Superior temporal gyrus (tissue), 1 donor: ENCODE measurements at regions not wholly inside any gene's neighbourhood (a gene's known extent, or its start where the extent isn't known, plus 50 kb on each side); places are given as distances from the start of the nearest gene placed in this dataset.
A peak's percentile ranks its signal among the peaks of the same experiment; 100 is the strongest.
"Not testable (repeated sequence)": the region's sequence is repeated elsewhere in the genome, so short reads cannot be mapped to it uniquely, and the experiment has no call there.

Experiments
- DNase-seq: peaks from one replicate; pipeline ENCODE4 v3.0.0-alpha.2; 2016; ENCODE audit errors: extremely low spot score

GRCh38 chr1:88342081-88342480 lies 342.0 kb upstream of the PKN2 start:
- not testable (repeated sequence) for DNase-seq

- DNase-seq = no peak
Measured at GRCh38 chr1:88350648-88351047, 333.4 kb upstream of the PKN2 start.

GRCh38 chr1:88351960-88352359 lies 332.1 kb upstream of the PKN2 start:
- DNase-seq = no peak

- DNase-seq = no peak
Measured at GRCh38 chr1:88354256-88354655, 329.8 kb upstream of the PKN2 start.

- DNase-seq = no peak
Measured at GRCh38 chr1:88357729-88358128, 326.3 kb upstream of the PKN2 start.

DNA sequence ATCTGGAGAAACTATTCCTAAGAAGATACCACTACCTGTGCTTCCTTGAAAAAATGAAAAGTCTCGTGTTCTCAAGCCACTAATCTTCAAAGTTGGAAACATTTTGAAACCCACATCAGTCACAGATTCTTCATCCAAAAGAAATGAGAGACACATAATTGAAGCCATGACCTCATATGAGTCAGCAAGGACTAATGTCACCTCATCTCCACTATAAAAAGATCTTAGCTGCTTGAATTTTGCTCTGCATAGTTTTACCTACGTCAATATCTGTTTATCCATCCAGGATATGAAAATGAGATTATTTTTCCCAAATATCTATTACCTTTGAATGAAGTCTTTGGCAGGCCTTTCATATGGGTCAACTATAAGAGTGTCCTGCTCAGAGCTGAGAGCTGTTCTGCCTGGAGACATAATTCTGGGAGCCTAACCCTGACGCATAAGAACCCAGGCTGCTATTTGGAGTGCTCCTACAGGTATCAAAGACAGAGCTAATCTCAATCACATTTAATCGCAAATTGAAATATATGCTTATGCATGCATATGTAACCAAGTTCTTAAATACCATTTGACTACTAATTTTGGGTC lies 312.5 kb upstream of the PKN2 start:
- DNase-seq = no peak

DNA sequence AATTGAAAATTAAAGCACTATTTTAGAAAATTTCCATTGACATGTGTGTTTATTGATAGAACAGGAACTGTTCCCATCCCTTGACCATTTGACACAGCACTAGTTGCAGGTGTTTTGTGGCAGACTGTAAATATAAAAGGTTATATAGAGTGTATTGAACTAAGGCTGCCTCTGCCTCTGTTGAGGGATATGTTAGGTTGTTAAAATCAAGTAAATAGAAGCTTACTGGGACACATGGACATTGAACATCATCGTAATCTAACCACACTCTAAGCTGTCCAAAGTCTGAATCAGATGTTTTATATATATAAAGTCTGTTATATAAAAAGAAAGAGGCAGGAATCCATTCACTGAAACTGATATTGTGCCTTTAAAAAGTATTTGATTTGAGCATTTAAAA lies 308.1 kb upstream of the PKN2 start:
- DNase-seq = no peak

- DNase-seq = no peak
Measured at GRCh38 chr1:88376421-88376820, 307.7 kb upstream of the PKN2 start.

DNA sequence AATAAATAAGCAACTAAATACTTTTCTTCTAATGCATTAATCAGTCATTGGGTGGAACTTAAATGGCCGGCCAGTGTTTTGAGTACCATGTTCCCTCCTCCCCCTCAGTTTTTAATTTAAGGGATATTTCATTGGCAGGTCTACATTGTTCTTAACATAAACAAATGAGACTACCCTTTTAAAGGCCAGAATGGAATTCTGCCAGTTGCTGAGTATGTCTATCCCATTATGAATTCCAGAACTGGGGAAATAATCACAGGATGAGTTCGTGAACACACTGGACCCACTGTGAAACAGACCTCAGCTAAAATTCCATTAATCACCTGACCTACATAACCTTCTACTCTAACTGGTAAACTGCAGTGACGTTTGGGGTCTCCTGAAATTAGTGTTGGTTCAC lies 305.5 kb upstream of the PKN2 start:
- DNase-seq = no peak

DNA sequence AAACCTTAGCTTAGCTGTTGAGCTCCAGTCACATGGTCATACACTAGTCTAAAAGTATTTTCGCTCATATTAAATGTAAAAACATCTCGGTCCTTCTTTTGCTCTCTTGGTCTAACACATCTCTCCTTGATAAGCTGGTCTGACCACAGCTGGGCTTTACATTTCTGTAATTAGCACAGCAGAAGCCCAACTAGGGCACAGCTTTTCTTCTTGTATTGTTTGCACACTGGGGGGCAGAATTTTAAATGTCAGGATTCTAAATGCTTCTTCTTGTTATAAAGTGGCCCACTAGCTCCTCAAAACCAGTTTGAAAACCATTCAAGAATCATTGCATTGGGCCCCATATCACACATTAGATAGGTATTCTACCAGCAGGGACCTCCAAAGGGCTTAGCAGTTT lies 289.1 kb upstream of the PKN2 start:
- no peak for DNase-seq

- no peak for DNase-seq
Measured at GRCh38 chr1:88398338-88398737, 285.7 kb upstream of the PKN2 start.

- DNase-seq = no peak
Measured at GRCh38 chr1:88399690-88400089, 284.4 kb upstream of the PKN2 start.

DNA sequence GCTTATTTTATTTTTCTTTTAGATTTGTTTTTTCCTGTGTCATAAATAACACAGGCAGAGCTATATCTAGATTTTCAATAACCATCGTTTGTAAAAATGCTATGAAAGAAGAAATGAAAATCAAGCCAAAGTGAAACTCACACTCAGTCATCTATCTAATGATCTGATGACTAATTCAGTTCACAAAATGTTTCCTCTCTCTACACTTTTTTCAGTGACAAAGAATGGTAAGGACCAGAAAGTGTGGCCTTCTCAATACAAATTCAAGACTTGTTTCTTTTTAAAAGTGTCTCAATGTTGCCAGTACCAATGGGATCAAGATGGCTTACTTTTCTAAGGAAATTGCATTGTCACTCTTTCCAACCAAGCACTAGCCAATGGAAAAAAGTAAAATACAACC lies 282.8 kb upstream of the PKN2 start:
- no peak for DNase-seq

DNA sequence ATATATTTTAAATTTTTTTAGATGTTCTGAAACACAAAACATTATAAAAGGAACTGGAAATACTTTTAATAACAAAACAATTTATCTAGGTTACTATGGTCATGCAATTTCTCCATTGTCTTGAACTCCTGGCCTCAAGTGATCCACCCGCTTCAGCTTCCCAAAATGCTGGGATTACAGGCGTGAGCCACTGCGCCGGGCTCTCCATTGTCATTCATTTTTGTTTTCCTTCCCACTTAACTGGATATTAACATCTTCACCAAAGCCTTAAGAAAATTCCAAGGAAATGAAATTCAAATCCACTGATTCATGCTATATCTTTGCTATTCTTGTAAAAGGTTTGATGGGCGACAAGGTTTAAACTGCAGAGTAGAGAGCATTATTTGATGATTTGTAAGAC lies 279.5 kb upstream of the PKN2 start:
- no peak for DNase-seq

DNA sequence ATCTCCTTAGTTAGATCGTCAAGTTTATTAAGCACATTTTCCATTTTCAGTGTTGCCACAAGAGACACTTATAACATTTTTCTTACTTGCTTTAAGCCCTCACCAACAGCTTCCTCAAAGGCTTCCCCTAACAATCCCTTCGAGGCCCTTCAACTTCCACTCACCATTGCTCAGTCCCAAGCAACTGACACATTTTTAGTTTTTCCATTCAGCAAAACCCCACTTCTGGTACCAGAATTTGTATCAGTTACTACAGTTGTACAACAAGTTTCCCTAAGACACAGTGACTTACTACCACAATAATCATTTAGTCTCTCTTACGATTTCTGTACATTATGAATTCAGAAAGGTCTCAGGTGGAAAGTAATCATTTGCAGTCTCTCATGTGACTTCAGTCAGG lies 276.8 kb upstream of the PKN2 start:
- no peak for DNase-seq

DNA sequence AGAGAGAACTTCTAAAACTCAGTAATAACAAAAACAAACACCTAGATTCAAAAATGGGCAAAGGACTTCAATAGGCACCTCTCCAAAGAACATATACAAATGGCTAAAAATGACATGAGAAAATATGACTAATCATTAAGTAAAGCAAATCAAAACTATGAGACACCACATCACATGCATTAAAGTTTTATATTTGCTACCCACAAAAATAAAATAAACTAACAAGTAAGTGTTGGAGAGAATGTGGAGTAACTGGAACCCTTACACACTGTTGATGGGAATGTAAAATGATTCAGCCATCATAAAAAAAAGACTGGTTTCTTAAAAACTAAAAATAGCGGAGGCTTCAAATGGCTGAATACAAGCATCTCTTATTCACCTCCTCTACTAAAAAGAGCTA lies 262.1 kb upstream of the PKN2 start:
- DNase-seq = no peak

DNA sequence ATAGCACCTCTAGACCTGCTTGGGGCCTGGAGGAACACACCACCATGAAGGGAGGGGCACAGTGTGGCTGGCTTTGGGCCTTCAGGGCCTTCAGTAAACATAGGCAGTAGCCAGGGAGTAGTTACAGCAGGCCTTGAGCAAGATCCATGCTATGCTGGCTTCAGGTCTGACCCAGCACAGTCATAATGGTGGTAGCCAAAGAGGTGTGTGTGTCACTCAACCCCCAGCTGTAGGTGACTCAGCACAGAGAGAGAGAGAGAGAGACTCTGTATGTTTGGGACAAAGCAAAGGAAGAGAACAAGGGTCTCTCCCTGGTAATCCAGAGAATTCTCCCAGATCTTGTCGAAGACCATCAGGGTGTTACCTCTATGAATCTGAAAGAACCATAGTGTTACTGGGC lies 250.5 kb upstream of the PKN2 start:
- DNase-seq = no peak

GRCh38 chr1:88434836-88435235 lies 249.2 kb upstream of the PKN2 start:
- DNase-seq = no peak

GRCh38 chr1:88441022-88441421 lies 243.1 kb upstream of the PKN2 start:
- DNase-seq = no peak

DNA sequence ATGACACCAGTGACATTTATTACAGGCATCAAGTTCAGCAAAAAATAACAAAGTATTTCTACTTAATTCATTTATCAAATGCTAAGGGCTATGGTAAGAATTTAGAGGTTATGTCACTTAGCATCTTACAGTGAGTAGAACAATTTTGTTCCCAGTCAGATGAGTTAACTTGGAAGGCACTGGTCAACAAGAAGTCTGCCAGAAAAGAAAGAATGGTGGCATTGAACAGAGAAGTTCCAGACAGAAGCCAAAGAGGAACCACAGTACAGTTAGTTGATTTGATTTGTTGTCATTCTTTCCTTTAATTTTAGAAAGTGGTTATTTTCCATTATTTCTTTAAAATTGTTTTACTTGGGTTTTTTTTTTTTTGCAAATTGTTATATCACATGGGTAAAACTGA lies 232.2 kb upstream of the PKN2 start:
- peak; percentile 86 for DNase-seq

GRCh38 chr1:88453295-88453694 lies 230.8 kb upstream of the PKN2 start:
- DNase-seq = no peak

GRCh38 chr1:88454781-88455180 lies 229.3 kb upstream of the PKN2 start:
- peak; percentile 8 for DNase-seq

GRCh38 chr1:88455621-88456256 lies 228.3 kb upstream of the PKN2 start:
- peak; percentile 15 for DNase-seq

- DNase-seq = no peak
Measured at GRCh38 chr1:88457197-88457596, 226.9 kb upstream of the PKN2 start.
